CD4-positive, alpha-beta T cell treated with Interleukin-12 subunit alpha and Interleukin-12 subunit beta, for 1 hour (primary cell): ENCODE measurements at regions not wholly inside any gene's neighbourhood (a gene's known extent, or its start where the extent isn't known, plus 50 kb on each side); places are given as distances from the start of the nearest gene placed in this dataset.
"Not testable (repeated sequence)": the region's sequence is repeated elsewhere in the genome, so short reads cannot be mapped to it uniquely, and the experiment has no call there.

Experiments used
- DNase-seq: peaks from one replicate; pipeline ENCODE4 v3.0.0-alpha.2; 2020

GRCh38 chr22:27240298-27241075 is 561.1 kb downstream of the MN1 start:
- no peak for DNase-seq

GRCh38 chr22:27241430-27242321 is 559.9 kb downstream of the MN1 start:
- DNase-seq: no peak

GRCh38 chr22:27242474-27242873 is 559.1 kb downstream of the MN1 start:
- DNase-seq: no peak

GRCh38 chr22:27242917-27243589 is 558.5 kb downstream of the MN1 start:
- DNase-seq: no peak

- DNase-seq: no peak
These were observed 557.2 kb downstream of the MN1 start for GRCh38 chr22:27244328-27244727.

- no peak for DNase-seq
These were observed 556.5 kb downstream of the MN1 start for GRCh38 chr22:27245056-27245455.

GRCh38 chr22:27246558-27246957 is 555.0 kb downstream of the MN1 start:
- no peak for DNase-seq

- no peak for DNase-seq
These were observed 553.7 kb downstream of the MN1 start for GRCh38 chr22:27247701-27248434.

GRCh38 chr22:27250418-27250817 is 551.1 kb downstream of the MN1 start:
- DNase-seq: no peak

- no peak for DNase-seq
These were observed 550.7 kb downstream of the MN1 start for GRCh38 chr22:27250886-27251285.

- no peak for DNase-seq
These were observed 550.0 kb downstream of the MN1 start for GRCh38 chr22:27251563-27251962.

GRCh38 chr22:27252282-27253049 is 549.1 kb downstream of the MN1 start:
- no peak for DNase-seq

- DNase-seq: no peak
These were observed 548.3 kb downstream of the MN1 start for GRCh38 chr22:27253108-27253902.

- not testable (repeated sequence) for DNase-seq
These were observed 547.5 kb downstream of the MN1 start for GRCh38 chr22:27254063-27254462.

GRCh38 chr22:27255580-27255979 is 546.0 kb downstream of the MN1 start:
- no peak for DNase-seq

- no peak for DNase-seq
These were observed 543.6 kb downstream of the MN1 start for GRCh38 chr22:27257987-27258386.

GRCh38 chr22:27258616-27259172 is 542.9 kb downstream of the MN1 start:
- no peak for DNase-seq

GRCh38 chr22:27259433-27259832 is 542.1 kb downstream of the MN1 start:
- DNase-seq: no peak

GRCh38 chr22:27260087-27260698 is 541.4 kb downstream of the MN1 start:
- no peak for DNase-seq

- no peak for DNase-seq
These were observed 539.2 kb downstream of the MN1 start for GRCh38 chr22:27262361-27262760.
